ENCODE measurements at regions not wholly inside any gene's neighbourhood (a gene's known extent, or its start where the extent isn't known, plus 50 kb on each side); places are given as distances from the start of the nearest gene placed in this dataset.

DNA sequence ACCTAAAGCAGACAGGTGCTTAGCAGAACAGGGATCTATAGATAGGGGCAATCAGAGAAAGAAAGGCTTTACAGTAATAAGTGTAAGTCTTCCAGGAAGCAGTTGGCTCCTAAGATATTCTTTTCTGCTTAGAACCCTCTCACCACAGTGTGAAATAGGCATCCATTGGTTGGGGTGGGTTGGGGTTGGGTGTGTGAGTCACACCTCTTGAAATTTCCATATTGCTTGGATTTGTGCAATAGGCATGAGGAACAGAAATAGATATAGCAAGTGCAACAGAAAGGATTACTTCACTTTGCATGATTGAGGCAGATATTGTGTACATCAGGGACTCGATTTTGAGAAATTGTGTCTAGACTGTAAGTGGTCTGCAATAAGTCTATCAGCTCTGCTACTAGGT, 200.1 kb upstream of the GAP43 start:
- no peak for FAIRE-seq
- no peak for DNase-seq (ENCODE audit: extremely low spot score, insufficient read length, low read depth)

GRCh38 chr3:115428841-115429240, 194.5 kb upstream of the GAP43 start:
- DNase-seq (ENCODE audit: extremely low spot score, insufficient read length, low read depth) (no peak), FAIRE-seq (no peak)

DNA sequence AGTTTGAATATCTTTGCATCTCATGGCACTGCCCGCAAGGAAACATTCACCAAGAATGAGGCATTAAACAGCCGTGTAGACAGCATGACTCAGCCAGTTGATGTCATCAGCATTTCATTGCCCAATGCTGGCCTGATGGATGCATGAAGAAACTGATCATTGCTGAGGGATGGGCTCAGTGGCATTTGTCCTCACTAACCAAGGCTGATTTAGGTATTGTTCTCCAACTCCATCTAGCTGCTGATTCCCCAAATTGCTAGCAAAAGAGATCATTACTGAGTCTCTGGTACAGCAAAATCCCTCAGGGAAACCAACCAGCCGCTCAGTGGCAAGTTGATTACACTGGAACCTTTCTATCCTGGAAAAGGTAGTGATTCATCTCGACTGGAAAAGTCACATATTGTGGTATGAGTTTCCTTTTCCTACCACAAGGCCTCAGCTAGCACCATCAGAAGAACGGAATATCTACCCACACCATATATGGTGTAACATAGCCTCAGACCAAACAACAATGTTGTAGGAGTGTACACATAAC, 186.5 kb upstream of the GAP43 start:
- FAIRE-seq = no peak
- no peak for DNase-seq (ENCODE audit: extremely low spot score, insufficient read length, low read depth)

GRCh38 chr3:115438799-115439198, 184.5 kb upstream of the GAP43 start:
- DNase-seq (ENCODE audit: extremely low spot score, insufficient read length, low read depth) (no peak), FAIRE-seq (no peak)

DNA sequence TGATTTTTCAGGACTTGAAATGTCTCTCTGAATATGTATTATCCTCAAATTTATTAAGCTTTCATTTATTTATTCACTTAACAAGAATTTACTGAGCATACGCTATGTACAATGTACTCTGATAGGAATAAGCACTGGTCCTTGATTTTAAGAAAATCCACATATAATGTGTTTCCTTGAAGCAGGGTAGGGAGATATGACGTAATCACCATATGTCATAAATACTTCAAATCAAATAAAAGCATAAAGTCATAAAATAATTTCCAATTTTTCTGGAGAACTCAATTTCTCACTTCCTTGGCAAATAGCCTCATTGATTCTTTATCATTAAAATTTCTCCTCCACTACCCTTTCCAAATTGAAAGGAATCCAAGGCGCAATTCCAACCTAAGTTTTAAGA, 177.8 kb upstream of the GAP43 start:
- DNase-seq (ENCODE audit: extremely low spot score, insufficient read length, low read depth) = no peak
- FAIRE-seq = no peak

- no peak for DNase-seq (ENCODE audit: extremely low spot score, insufficient read length, low read depth)
Measured at GRCh38 chr3:115448851-115449250, 174.5 kb upstream of the GAP43 start.

GRCh38 chr3:115450036-115450435, 173.3 kb upstream of the GAP43 start:
- DNase-seq (ENCODE audit: extremely low spot score, insufficient read length, low read depth) = no peak
- FAIRE-seq = no peak

More at GRCh38 chr3:115448851-115449250, 174.5 kb upstream of the GAP43 start:
- no peak for FAIRE-seq

DNA sequence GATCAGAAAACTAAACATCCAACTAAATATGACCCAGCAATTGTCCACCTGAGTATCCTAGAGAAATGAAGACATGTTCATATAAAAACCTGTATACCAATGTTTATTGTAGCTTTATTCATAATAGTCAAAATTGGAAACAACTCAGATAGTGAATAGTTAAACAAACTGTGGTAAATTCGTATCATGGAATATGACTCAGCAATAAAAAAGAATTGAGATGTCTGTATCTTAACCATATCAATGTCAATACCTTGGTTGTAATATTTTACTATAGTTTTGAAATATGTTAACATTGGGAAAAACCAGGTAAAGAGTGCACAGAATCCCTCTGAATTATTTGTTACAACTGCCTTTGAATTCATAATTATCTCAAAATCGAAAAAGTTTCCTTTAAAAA, 159.3 kb upstream of the GAP43 start:
- DNase-seq (ENCODE audit: extremely low spot score, insufficient read length, low read depth) (no peak), FAIRE-seq (no peak)

- DNase-seq (ENCODE audit: extremely low spot score, insufficient read length, low read depth) (no peak), FAIRE-seq (no peak)
Measured at GRCh38 chr3:115469649-115470048, 153.7 kb upstream of the GAP43 start.

- no peak for FAIRE-seq
- DNase-seq (ENCODE audit: extremely low spot score, insufficient read length, low read depth) = no peak
Measured at GRCh38 chr3:115470254-115470653, 153.1 kb upstream of the GAP43 start.

- DNase-seq (ENCODE audit: extremely low spot score, insufficient read length, low read depth) = no peak
- FAIRE-seq = no peak
Measured at GRCh38 chr3:115475178-115476041, 147.9 kb upstream of the GAP43 start.

- DNase-seq (ENCODE audit: extremely low spot score, insufficient read length, low read depth) (no peak), FAIRE-seq (no peak)
Measured at GRCh38 chr3:115476472-115476871, 146.8 kb upstream of the GAP43 start.

GRCh38 chr3:115478359-115478758, 145.0 kb upstream of the GAP43 start:
- DNase-seq (ENCODE audit: extremely low spot score, insufficient read length, low read depth) (no peak), FAIRE-seq (no peak)

DNA sequence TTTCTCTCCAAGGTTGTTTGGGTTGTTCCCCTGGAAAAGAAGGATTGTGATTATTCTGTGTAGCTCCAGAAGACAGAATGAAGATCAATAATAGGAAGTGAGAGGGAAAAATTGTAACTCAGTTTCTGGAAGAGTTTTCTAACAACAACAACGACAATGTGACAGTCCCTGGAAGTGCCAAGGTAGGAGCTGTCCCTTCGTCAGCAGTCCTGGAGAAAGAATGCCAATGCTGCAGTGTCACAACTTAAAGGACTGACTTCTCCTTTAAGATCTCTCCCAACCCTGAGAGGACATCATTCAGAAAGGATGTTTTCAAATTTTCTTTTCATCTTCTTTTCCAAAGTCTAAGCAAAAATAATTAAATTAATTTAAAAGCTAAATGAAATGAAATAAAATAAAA, 136.4 kb upstream of the GAP43 start:
- no peak for FAIRE-seq

DNA sequence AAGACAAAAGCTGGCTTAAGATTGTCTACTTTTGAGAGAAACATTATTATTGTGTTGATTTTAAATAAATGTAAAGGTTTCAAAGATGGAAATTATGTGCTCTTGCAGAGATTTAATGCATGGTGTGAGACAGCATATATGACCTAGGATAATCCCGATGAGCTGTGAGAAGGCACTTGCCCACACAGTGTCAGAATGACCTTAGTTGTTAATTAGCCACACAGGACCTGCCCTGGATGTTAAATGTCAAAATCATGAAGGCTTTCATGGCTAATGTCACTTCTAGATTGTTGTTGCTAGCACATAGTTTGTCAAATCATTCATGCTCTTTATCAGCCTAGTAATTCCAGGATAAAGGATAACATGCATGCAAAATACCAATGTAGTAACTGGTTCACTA, 135.3 kb upstream of the GAP43 start:
- DNase-seq (ENCODE audit: extremely low spot score, insufficient read length, low read depth) (no peak), FAIRE-seq (no peak)

More for the DNA sequence above, 136.4 kb upstream of the GAP43 start:
- no peak for DNase-seq (ENCODE audit: extremely low spot score, insufficient read length, low read depth)

DNA sequence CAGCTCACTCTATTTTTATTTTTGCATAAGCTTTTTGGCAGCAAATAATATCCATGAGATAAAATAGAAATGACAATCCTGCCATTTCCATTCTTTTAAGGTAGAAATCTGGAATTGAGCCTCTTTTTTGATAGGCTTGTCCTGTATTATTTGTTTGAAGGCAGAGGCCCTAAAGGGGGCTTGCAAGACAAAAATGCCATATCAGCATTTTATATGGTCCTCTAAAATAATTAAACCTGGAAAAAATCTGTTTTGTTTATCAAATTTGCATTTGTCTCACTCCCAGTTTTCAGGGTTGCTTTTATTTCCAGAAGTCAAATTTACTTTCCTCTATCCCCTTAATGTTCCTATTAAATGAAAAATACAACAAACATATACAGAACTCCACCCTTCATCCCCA, 134.9 kb upstream of the GAP43 start:
- DNase-seq (ENCODE audit: extremely low spot score, insufficient read length, low read depth) = no peak
- no peak for FAIRE-seq

- no peak for DNase-seq (ENCODE audit: extremely low spot score, insufficient read length, low read depth)
- FAIRE-seq = no peak
Measured at GRCh38 chr3:115494826-115495225, 128.5 kb upstream of the GAP43 start.

DNA sequence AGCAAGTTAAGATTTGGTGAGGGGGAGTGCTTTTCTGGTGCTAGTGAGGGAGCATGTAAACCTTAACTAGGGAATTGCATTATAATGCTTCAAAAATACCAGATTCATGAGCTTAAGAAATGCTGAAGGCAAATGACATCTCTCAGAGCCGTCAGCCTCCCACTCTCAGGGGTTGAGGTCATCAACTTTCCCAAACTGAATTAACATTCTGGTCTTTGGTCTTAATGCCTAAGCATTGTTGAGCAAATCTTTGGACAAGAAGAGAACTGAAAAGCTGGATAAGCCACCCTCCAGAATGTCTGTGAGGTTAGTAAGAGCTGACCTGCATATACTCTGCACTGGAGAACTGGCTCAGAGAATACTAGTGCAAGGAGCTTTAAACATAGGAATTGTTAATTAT, 124.9 kb upstream of the GAP43 start:
- FAIRE-seq (no peak), DNase-seq (ENCODE audit: extremely low spot score, insufficient read length, low read depth) (no peak)

- DNase-seq (ENCODE audit: extremely low spot score, insufficient read length, low read depth) (no peak), FAIRE-seq (no peak)
Measured at GRCh38 chr3:115498898-115499297, 124.4 kb upstream of the GAP43 start.

DNA sequence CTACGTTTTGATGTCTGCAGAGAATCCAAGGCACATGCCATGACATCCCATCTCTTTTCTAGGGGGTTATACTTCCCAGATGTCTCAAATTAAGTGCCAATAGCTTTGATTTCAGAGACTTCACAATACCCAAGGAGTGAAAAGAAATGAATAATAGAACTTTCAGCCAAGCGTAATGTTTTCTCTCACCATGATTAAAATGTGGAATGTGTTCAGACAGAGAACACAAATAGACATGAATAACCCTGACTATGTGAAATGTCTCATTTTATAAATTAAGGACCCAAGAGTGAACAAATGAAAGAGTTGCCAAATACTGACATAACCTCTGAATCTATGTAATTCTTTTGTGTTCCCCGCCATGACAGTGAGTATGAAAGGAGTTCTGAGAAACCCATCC, 123.6 kb upstream of the GAP43 start:
- FAIRE-seq (no peak), DNase-seq (ENCODE audit: extremely low spot score, insufficient read length, low read depth) (no peak)

GRCh38 chr3:115500795-115501194, 122.5 kb upstream of the GAP43 start:
- FAIRE-seq (no peak), DNase-seq (ENCODE audit: extremely low spot score, insufficient read length, low read depth) (no peak)

- FAIRE-seq (no peak), DNase-seq (ENCODE audit: extremely low spot score, insufficient read length, low read depth) (no peak)
Measured at GRCh38 chr3:115502128-115502527, 121.2 kb upstream of the GAP43 start.
